H1 (cell line): ENCODE measurements at regions not wholly inside any gene's neighbourhood (a gene's known extent, or its start where the extent isn't known, plus 50 kb on each side); places are given as distances from the start of the nearest gene placed in this dataset.

Experiments
- CTCF ChIA-PET: fragments of 300-600 bp; sonication (Branson Sonifier 250); formaldehyde crosslinking; loops from one replicate; lab custom pipeline; 2021; ENCODE audit not compliant: partially characterized antibody; lab: Charles Lee
- POLR2A ChIA-PET: fragments of 300-600 bp; sonication (Branson Sonifier 250); formaldehyde crosslinking; loops from one replicate; lab custom pipeline; 2021; ENCODE audit warnings: inconsistent platforms; ENCODE audit not compliant: partially characterized antibody; lab: Charles Lee
- DNase-seq, 2 experiments: peaks; one replicate each; pipeline versions ENCODE4 v3.0.0 to v3.0.0-alpha.2; 2010 to 2022; ENCODE audit warnings: low spot score in 2 of 2, low read depth in 1 of 2, mixed read lengths in 1 of 2
- FAIRE-seq: peaks from 2 replicates; lab custom pipeline; 2011; peaks lifted over from hg19 to GRCh38; lab: Jason Lieb, UNC
- H2AFZ ChIP-seq: 2 replicates; pipeline ENCODE4 v1.8.1; 2012; ENCODE audit warnings: low read length, inconsistent platforms
- H2AK5ac ChIP-seq: 2 replicates; pipeline ENCODE4 v1.6.1; 2013; ENCODE audit warnings: low read depth, low read length
- H2BK120ac ChIP-seq: replicated peaks from 2 replicates; pipeline ENCODE3; 2013; ENCODE audit warnings: low read depth, low read length, inconsistent platforms
- H2BK12ac ChIP-seq: 2 replicates; pipeline ENCODE4 v1.6.1; 2013; ENCODE audit warnings: low read depth, low read length
- H2BK15ac ChIP-seq: 2 replicates; pipeline ENCODE4 v1.6.1; 2013; ENCODE audit warnings: low read length
- H2BK20ac ChIP-seq: 2 replicates; pipeline ENCODE4 v1.6.1; 2013; ENCODE audit warnings: low read length
- H2BK5ac ChIP-seq: 2 replicates; pipeline ENCODE4 v1.6.1; 2013; ENCODE audit warnings: low read depth, low read length
- H3K14ac ChIP-seq: 2 replicates; pipeline ENCODE4 v1.6.1; 2013; ENCODE audit warnings: inconsistent platforms; ENCODE audit not compliant: insufficient read length
- H3K18ac ChIP-seq: 2 replicates; pipeline ENCODE4 v1.6.1; 2013; ENCODE audit warnings: low read length; ENCODE audit errors: extremely low read depth
- H3K23ac ChIP-seq: 2 replicates; pipeline ENCODE4 v1.6.1; 2013; ENCODE audit warnings: inconsistent platforms; ENCODE audit not compliant: insufficient read length
- H3K23me2 ChIP-seq: 2 replicates; pipeline ENCODE4 v1.6.1; 2013; ENCODE audit warnings: low read depth, low read length
- H3K27ac ChIP-seq: 2 replicates; pipeline ENCODE4 v1.6.1; 2011; ENCODE audit warnings: low read depth, low read length, inconsistent platforms
- H3K27me3 ChIP-seq, 4 experiments: replicated peaks in 1 of 4; 1 replicate in 1 of 4; 2 replicates in 3 of 4; pipeline versions ENCODE4 v1.6.1 to v1.8.1; 2011 to 2013; ENCODE audit warnings: low read length in 3 of 4, mild to moderate bottlenecking in 3 of 4, inconsistent platforms in 2 of 4, mixed read lengths in 2 of 4, moderate library complexity in 1 of 4; ENCODE audit not compliant: control insufficient read depth in 3 of 4, insufficient read depth in 3 of 4; ENCODE audit errors: extremely low read depth in 1 of 4
- H3K36me3 ChIP-seq, 4 experiments: 2 replicates each; pipeline versions ENCODE4 v1.6.1 to v1.8.1; 2011 to 2013; ENCODE audit warnings: mild to moderate bottlenecking in 4 of 4, low read length in 3 of 4, moderate library complexity in 2 of 4, control low read depth in 1 of 4, inconsistent platforms in 1 of 4; ENCODE audit not compliant: insufficient read depth in 4 of 4, control insufficient read depth in 2 of 4
- H3K4ac ChIP-seq: replicated peaks from 2 replicates; pipeline ENCODE3; 2013; ENCODE audit warnings: low read length, low read depth, mixed read lengths, inconsistent platforms; ENCODE audit not compliant: insufficient read length
- H3K4me1 ChIP-seq, 4 experiments: replicated peaks in 1 of 4; 1 replicate in 1 of 4; 2 replicates in 3 of 4; pipeline versions ENCODE4 v1.6.1 to v1.8.1; 2011 to 2013; ENCODE audit warnings: low read length in 3 of 4, inconsistent platforms in 2 of 4, mixed read lengths in 1 of 4; ENCODE audit not compliant: insufficient read depth in 4 of 4, control insufficient read depth in 3 of 4
- H3K4me2 ChIP-seq, 2 experiments: 2 replicates each; pipeline versions ENCODE4 v1.6.1 to v1.8.1; 2011 to 2013; ENCODE audit warnings: low read depth in 2 of 2, low read length in 2 of 2, control low read depth in 1 of 2, inconsistent platforms in 1 of 2, mild to moderate bottlenecking in 1 of 2; ENCODE audit not compliant: insufficient read depth in 1 of 2
- H3K4me3 ChIP-seq, 4 experiments: fragments of 200-600, 300-600 bp in 1 of 4; sonication (generic), shearing (Covaris generic), sonication (Bioruptor Twin) in 1 of 4; 2 replicates each; pipeline versions ENCODE4 v1.5.1 to v1.8.1; 2011 to 2016; ENCODE audit warnings: low read length in 4 of 4, low read depth in 3 of 4, control low read depth in 2 of 4, inconsistent platforms in 2 of 4, mild to moderate bottlenecking in 2 of 4, mixed read lengths in 1 of 4, moderate library complexity in 1 of 4; ENCODE audit not compliant: insufficient read depth in 2 of 4; ENCODE audit errors: extremely low read depth in 1 of 4
- H3K56ac ChIP-seq: replicated peaks from 2 replicates; pipeline ENCODE3; 2013; ENCODE audit warnings: low read depth, mild to moderate bottlenecking, mixed read lengths, low read length, inconsistent platforms; ENCODE audit not compliant: insufficient read length
- H3K79me1 ChIP-seq: 2 replicates; pipeline ENCODE4 v1.6.1; 2013; ENCODE audit warnings: low read depth, low read length, control low read depth
- H3K79me2 ChIP-seq, 2 experiments: 2 replicates each; pipeline versions ENCODE4 v1.6.1 to v1.8.1; 2012 to 2013; ENCODE audit warnings: low read length in 2 of 2, mild to moderate bottlenecking in 2 of 2, inconsistent platforms in 1 of 2; ENCODE audit not compliant: insufficient read depth in 2 of 2, control insufficient read depth in 1 of 2
- H3K9ac ChIP-seq, 4 experiments: replicated peaks in 1 of 4; 1 replicate in 1 of 4; 2 replicates in 3 of 4; pipeline versions ENCODE4 v1.6.1 to v1.8.1; 2011 to 2013; ENCODE audit warnings: low read depth in 3 of 4, low read length in 3 of 4, control low read depth in 2 of 4, mild to moderate bottlenecking in 2 of 4, moderate library complexity in 2 of 4, inconsistent platforms in 1 of 4; ENCODE audit errors: extremely low read depth in 1 of 4
- H3K9me3 ChIP-seq, 2 experiments: 2 replicates each; pipeline versions ENCODE4 v1.6.1 to v1.8.1; 2012 to 2013; ENCODE audit warnings: mild to moderate bottlenecking in 2 of 2, moderate library complexity in 2 of 2, control low read depth in 1 of 2, inconsistent platforms in 1 of 2, low read depth in 1 of 2, low read length in 1 of 2, mixed read lengths in 1 of 2; ENCODE audit not compliant: insufficient read depth in 2 of 2
- H4K20me1 ChIP-seq, 2 experiments: replicated peaks in 1 of 2; 2 replicates each; pipeline versions ENCODE3 to v1.8.1; 2011 to 2013; ENCODE audit warnings: inconsistent platforms in 2 of 2, low read length in 2 of 2, mild to moderate bottlenecking in 1 of 2; ENCODE audit not compliant: insufficient read depth in 2 of 2, control insufficient read depth in 1 of 2
- H4K5ac ChIP-seq: 2 replicates; pipeline ENCODE4 v1.6.1; 2013; ENCODE audit warnings: low read length, low read depth, mixed read lengths, inconsistent platforms; ENCODE audit not compliant: insufficient read length
- H4K8ac ChIP-seq: 2 replicates; pipeline ENCODE4 v1.8.0; 2013; ENCODE audit warnings: mild to moderate bottlenecking, moderate library complexity, low read length, inconsistent platforms; ENCODE audit not compliant: insufficient read depth; ENCODE audit errors: extremely low read depth
- H4K91ac ChIP-seq: replicated peaks from 2 replicates; pipeline ENCODE3; 2013; ENCODE audit warnings: low read length, mixed read lengths, inconsistent platforms; ENCODE audit not compliant: insufficient read length
- ATF3 ChIP-seq: IDR thresholded peaks from 2 replicates; pipeline ENCODE4 v1.6.1; 2011; ENCODE audit warnings: low read depth, mild to moderate bottlenecking, low read length; ENCODE audit not compliant: insufficient read depth
- BRCA1 ChIP-seq: IDR thresholded peaks from 2 replicates; pipeline ENCODE4 v1.6.1; 2012; ENCODE audit warnings: low read depth, low read length, improper control_type of control experiment
- EZH2 ChIP-seq: fragments of 200-600 bp; sonication (generic); IDR thresholded peaks from 2 replicates; pipeline ENCODE4 v1.7.1; 2012; ENCODE audit warnings: low read depth, mild to moderate bottlenecking, moderate library complexity, low read length, inconsistent platforms; ENCODE audit not compliant: severe bottlenecking
- HDAC6 ChIP-seq: IDR thresholded peaks from one replicate; pipeline ENCODE4 v1.7.1; 2012; ENCODE audit warnings: low read depth, mild to moderate bottlenecking, inconsistent platforms, low read length, moderate library complexity
- JUN ChIP-seq: IDR thresholded peaks from 2 replicates; pipeline ENCODE4 v1.6.1; 2011; ENCODE audit warnings: low read depth, mild to moderate bottlenecking, improper control_type of control experiment, low read length
- MAFK ChIP-seq: IDR thresholded peaks from 2 replicates; pipeline ENCODE4 v1.6.1; 2012; ENCODE audit warnings: low read depth, mild to moderate bottlenecking, improper control_type of control experiment, low read length
- NANOG ChIP-seq: IDR thresholded peaks from 2 replicates; pipeline ENCODE4 v1.6.1; 2011; ENCODE audit warnings: low read length, low read depth, mild to moderate bottlenecking, inconsistent platforms; ENCODE audit not compliant: insufficient read depth, poor library complexity, severe bottlenecking
- POLR2A ChIP-seq, 2 experiments: IDR thresholded peaks; 1 replicate in 1 of 2; 2 replicates in 1 of 2; pipeline ENCODE4 v1.6.1; 2011; ENCODE audit warnings: low read depth in 2 of 2, low read length in 2 of 2, mild to moderate bottlenecking in 2 of 2; ENCODE audit errors: control extremely low read depth in 1 of 2
- POLR2AphosphoS5 ChIP-seq: IDR thresholded peaks from 2 replicates; pipeline ENCODE4 v1.6.1; 2011; ENCODE audit warnings: low read depth, low read length
- POU5F1 ChIP-seq: IDR thresholded peaks from 2 replicates; pipeline ENCODE4 v1.6.1; 2011; ENCODE audit warnings: low read depth, mild to moderate bottlenecking, low read length, moderate library complexity
- SIX5 ChIP-seq: IDR thresholded peaks from 2 replicates; pipeline ENCODE4 v1.6.1; 2011; ENCODE audit warnings: mild to moderate bottlenecking, low read depth, low read length
- SP1 ChIP-seq: IDR thresholded peaks from 2 replicates; pipeline ENCODE4 v1.6.1; 2011; ENCODE audit warnings: low read depth, low read length
- SP2 ChIP-seq: IDR thresholded peaks from 2 replicates; pipeline ENCODE4 v1.6.1; 2012; ENCODE audit warnings: mild to moderate bottlenecking, low read length, inconsistent platforms
- USF2 ChIP-seq: IDR thresholded peaks from 2 replicates; pipeline ENCODE4 v1.6.1; 2011; ENCODE audit warnings: low read length, improper control_type of control experiment

GRCh38 chr9:111198936-111199335, 131.1 kb downstream of the OR2K2 start:
- no peak overlapping the region for H4K5ac ChIP-seq
- no peak overlapping the region for H2AFZ ChIP-seq
- DNase-seq (no peak), FAIRE-seq (no peak)
- H3K4me1 ChIP-seq, result no peaks in the 10 kb centered on the region
- no peak overlapping the region for H4K91ac ChIP-seq
- H3K23me2 ChIP-seq, result no peaks in the 10 kb centered on the region
- ChIA-PET POLR2A (no interaction called here), CTCF (no interaction called here)
- no peaks in the 10 kb centered on the region for H4K20me1 ChIP-seq
- no peak overlapping the region for H3K23ac ChIP-seq
- no peak overlapping the region for H2BK5ac ChIP-seq
- H3K79me1 ChIP-seq, result no peaks in the 10 kb centered on the region
- H4K8ac ChIP-seq, result no peak overlapping the region
- H3K27ac ChIP-seq, result no peak overlapping the region
- no peak overlapping the region for H2BK12ac ChIP-seq
- H3K4ac ChIP-seq, result no peak overlapping the region
- H2BK15ac ChIP-seq, result no peak overlapping the region
- no peaks in the 10 kb centered on the region for H3K79me2 ChIP-seq
- H2BK20ac ChIP-seq, result no peak overlapping the region
- H3K9ac ChIP-seq, result no peak overlapping the region
- no peak overlapping the region for H2BK120ac ChIP-seq
- H3K9me3 ChIP-seq, result no peaks in the 10 kb centered on the region
- H3K56ac ChIP-seq, result no peak overlapping the region
- TF ChIP-seq POLR2A (IDR thresholded peaks at IDR 0.05; ENCODE audit: control extremely low read depth in 1 of 2, low read depth in 2 of 2, low read length in 2 of 2), result no peak
- no peak for TF ChIP-seq EZH2
- no peak for TF ChIP-seq SP1
- TF ChIP-seq SIX5, result no peak
- TF ChIP-seq BRCA1, result no peak
- TF ChIP-seq SP2, result no peak
- no peak for TF ChIP-seq ATF3
- TF ChIP-seq HDAC6, result no peak
- TF ChIP-seq POLR2AphosphoS5, result no peak
- no peak for TF ChIP-seq MAFK
- TF ChIP-seq NANOG, result no peak
- TF ChIP-seq USF2, result no peak
- TF ChIP-seq POU5F1, result no peak
- no peak for TF ChIP-seq JUN
- no peak overlapping the region for H2AK5ac ChIP-seq
- H3K36me3 ChIP-seq, result no peaks in the 10 kb centered on the region
- no peaks in the 10 kb centered on the region for H3K27me3 ChIP-seq
- H3K18ac ChIP-seq, result no peak overlapping the region
- H3K4me2 ChIP-seq, result no peak overlapping the region
- no peak overlapping the region for H3K4me3 ChIP-seq
- no peak overlapping the region for H3K14ac ChIP-seq
